Psoas muscle (tissue), 7 donors: ENCODE measurements at regions not wholly inside any gene's neighbourhood (a gene's known extent, or its start where the extent isn't known, plus 50 kb on each side); places are given as distances from the start of the nearest gene placed in this dataset.

Source experiments
- ATAC-seq, 4 donors: fragments of 200-7000 bp; cut with Tn5 transposase; one replicate each; pipeline ENCODE4 v1.9.1; 2020; ENCODE audit warnings: moderate library complexity in 3 of 4, mild to moderate bottlenecking in 2 of 4
- DNase-seq, 2 donors: peaks; one replicate each; pipeline ENCODE4 v3.0.0-alpha.2; 2020
- H3K27ac ChIP-seq: fragments of 200-600 bp; one replicate; pipeline ENCODE4 v1.8.0; 2022
- H3K27me3 ChIP-seq, 3 donors: fragments of 200-600 bp in 1 of 3; one replicate each; pipeline versions ENCODE4 v1.6.1 to v1.8.0; 2013 to 2022; ENCODE audit warnings: low read length in 2 of 3, mild to moderate bottlenecking in 2 of 3, moderate library complexity in 1 of 3; ENCODE audit not compliant: insufficient read depth in 3 of 3
- H3K36me3 ChIP-seq, 2 donors: fragments of 200-600 bp in 1 of 2; one replicate each; pipeline versions ENCODE4 v1.6.1 to v1.8.0; 2013 to 2022; ENCODE audit warnings: low read depth in 1 of 2, mild to moderate bottlenecking in 1 of 2, moderate library complexity in 1 of 2; ENCODE audit not compliant: insufficient read depth in 1 of 2
- H3K4me1 ChIP-seq: fragments of 200-600 bp; one replicate; pipeline ENCODE4 v1.8.0; 2022
- H3K4me3 ChIP-seq: fragments of 200-600 bp; one replicate; pipeline ENCODE4 v1.8.0; 2022; ENCODE audit warnings: mild to moderate bottlenecking
- H3K9me3 ChIP-seq: fragments of 200-600 bp; one replicate; pipeline ENCODE4 v1.8.0; 2022
- CTCF ChIP-seq: fragments of 200-600 bp; IDR thresholded peaks from one replicate; pipeline ENCODE4 v1.8.0; 2022; ENCODE audit warnings: antibody characterized with exemption
- WGBS, 3 donors: extraction: QIAGEN DNeasy Blood & Tissue Kit; methylation state at CpG; one replicate each; pipeline versions ENCODE4 v1.1.6 to v1.1.7; 2013; 5-methylcytosine and 5-hydroxymethylcytosine counted together
- intact Hi-C, 2 donors: fragments of 100-400 bp; cut with DNase I; formaldehyde crosslinking; loops; one replicate each; pipeline versions ENCODE4 v1.11.0 to v1.14.2; 2022
- donor health status: healthy with polysubstance abuse.
- donor health status: DM: no; HTN: no; CAD: no; lungs with moderate emphysema.
- donor health status: Bipolar disorder and iron deficiency.
- donor health status: healthy.
- donor health status: DM: yes; HTN: yes; CAD: no.
- donor health status: DM: no; HTN: no; CAD: no.
- donor health status: DM: yes; HTN: yes; CAD: no.

GRCh38 chr9:29861803-29862202 is 2288.5 kb upstream of the C9orf72 start:
- Histone ChIP-seq H3K27ac (no peak overlapping the region), H3K4me1 (no peaks in the 10 kb centered on the region), H3K9me3 (no peaks in the 10 kb centered on the region), H3K4me3 (no peak overlapping the region), H3K36me3 (no peaks in the 10 kb centered on the region), H3K27me3 (no peaks in the 10 kb centered on the region)
- WGBS, 3 donors: 63 to 88% (median 86%) methylated on average over 2 of the region's 2 CpGs
- intact Hi-C loops: no loop called here
- DNase-seq (no peak), ATAC-seq (no peak)
- TF ChIP-seq CTCF: no peak

- no peak for DNase-seq
- peaks cover 4% of the 10 kb centered on the region for H3K9me3 ChIP-seq
- WGBS, 3 donors: 49 to 69% (median 64%) methylated on average over 3 of the region's 3 CpGs
- H3K4me1 ChIP-seq: no peaks in the 10 kb centered on the region
- ATAC-seq: no peak
- no peaks in the 10 kb centered on the region for H3K36me3 ChIP-seq
- H3K27me3 ChIP-seq: no peaks in the 10 kb centered on the region
- H3K27ac ChIP-seq: no peak overlapping the region
- H3K4me3 ChIP-seq: no peak overlapping the region
- intact Hi-C loops: no loop called here
- no peak for TF ChIP-seq CTCF
Measured at GRCh38 chr9:29865764-29866313, 2292.6 kb upstream of the C9orf72 start.

GRCh38 chr9:29866556-29866955 is 2293.3 kb upstream of the C9orf72 start:
- intact Hi-C loops: no loop called here
- no peaks in the 10 kb centered on the region for H3K27me3 ChIP-seq
- DNase-seq (no peak), ATAC-seq (no peak)
- peaks cover 4% of the 10 kb centered on the region for H3K9me3 ChIP-seq
- 54 to 69% (median 62%) methylated on average over 4 of the region's 4 CpGs for WGBS, 3 donors
- no peak for TF ChIP-seq CTCF
- H3K4me3 ChIP-seq: no peak overlapping the region
- H3K4me1 ChIP-seq: no peaks in the 10 kb centered on the region
- no peaks in the 10 kb centered on the region for H3K36me3 ChIP-seq
- no peak overlapping the region for H3K27ac ChIP-seq

- intact Hi-C loops: no loop called here
- TF ChIP-seq CTCF: no peak
- DNase-seq (no peak), ATAC-seq (no peak)
- Histone ChIP-seq H3K9me3 (peaks cover 4% of the 10 kb centered on the region), H3K27ac (no peak overlapping the region), H3K36me3 (no peaks in the 10 kb centered on the region), H3K4me3 (no peak overlapping the region), H3K4me1 (no peaks in the 10 kb centered on the region), H3K27me3 (no peaks in the 10 kb centered on the region)
Measured at GRCh38 chr9:29873579-29873978, 2300.3 kb upstream of the C9orf72 start.

GRCh38 chr9:29875547-29875946 is 2302.3 kb upstream of the C9orf72 start:
- no peak overlapping the region for H3K4me3 ChIP-seq
- H3K4me1 ChIP-seq: no peaks in the 10 kb centered on the region
- peaks cover 4% of the 10 kb centered on the region for H3K9me3 ChIP-seq
- no peak overlapping the region for H3K27ac ChIP-seq
- no peak for DNase-seq
- H3K27me3 ChIP-seq: no peaks in the 10 kb centered on the region
- no peak for TF ChIP-seq CTCF
- intact Hi-C loops: no loop called here
- 73 to 79% (median 76%) methylated on average over 2 of the region's 2 CpGs for WGBS, 3 donors
- no peaks in the 10 kb centered on the region for H3K36me3 ChIP-seq
- ATAC-seq: no peak
